K562 (cell line): ENCODE measurements at regions not wholly inside any gene's neighbourhood (a gene's known extent, or its start where the extent isn't known, plus 50 kb on each side); places are given as distances from the start of the nearest gene placed in this dataset.

Source experiments
- ATAC-seq: fragments of 200-7000 bp; cut with Tn5 transposase; 3 replicates; pipeline ENCODE4 v1.9.1; 2020; ENCODE audit warnings: moderate library complexity
- BruUV-seq: library from RNA; stranded (reverse); fragments of 400-500 nt; replicated peaks from 2 replicates; lab custom pipeline; 2021; lab: Mats Ljungman, UMichigan
- CTCF ChIA-PET: fragments of 300-600 bp; formaldehyde crosslinking; extraction: SDS; loops from one replicate; lab custom pipeline; 2021; ENCODE audit warnings: low intra/inter-chr PET ratio; lab: Yijun Ruan, JAX
- POLR2A ChIA-PET: fragments of 300-600, 350-650 bp; sonication (Branson Sonifier 250); formaldehyde crosslinking; extraction: SDS; loops from one replicate; lab custom pipeline; 2021; ENCODE audit warnings: antibody characterized with exemption, inconsistent platforms; lab: Yijun Ruan, JAX
- DNase-seq, 4 experiments: peaks; one replicate each; pipeline versions ENCODE4 v3.0.0 to v3.0.0-alpha.2; 2011 to 2018; ENCODE audit warnings: low spot score in 3 of 4, mixed read lengths in 3 of 4; ENCODE audit errors: extremely low read depth in 1 of 4
- FAIRE-seq: peaks from 2 replicates; lab custom pipeline; 2011; peaks lifted over from hg19 to GRCh38; lab: Jason Lieb, UNC
- H2AFZ ChIP-seq: 2 replicates; pipeline ENCODE4 v1.6.0; 2011; ENCODE audit warnings: low read depth, low read length, control low read depth, inconsistent platforms
- H3K27ac ChIP-seq: fragments of 200-600 bp; 3 replicates; pipeline ENCODE4 v1.8.0; 2011; ENCODE audit warnings: low read depth, mild to moderate bottlenecking, control low read depth, inconsistent platforms, low read length, moderate library complexity, mixed read lengths; ENCODE audit errors: extremely low read depth
- H3K27me3 ChIP-seq, 2 experiments: fragments of 300-600 bp in 1 of 2; 2 replicates in 1 of 2; 3 replicates in 1 of 2; pipeline versions ENCODE4 v1.6.0 to v1.8.0; 2011; ENCODE audit warnings: inconsistent platforms in 2 of 2, low read length in 2 of 2, mild to moderate bottlenecking in 1 of 2, mixed read lengths in 1 of 2, moderate library complexity in 1 of 2; ENCODE audit not compliant: control insufficient read depth in 2 of 2, insufficient read depth in 2 of 2
- H3K36me3 ChIP-seq: fragments of 300-600 bp; 3 replicates; pipeline ENCODE4 v1.8.0; 2011; ENCODE audit warnings: mild to moderate bottlenecking, low read length, inconsistent platforms; ENCODE audit not compliant: control insufficient read depth, insufficient read depth
- H3K4me1 ChIP-seq, 2 experiments: fragments of 200-600 bp in 1 of 2; replicated peaks in 1 of 2; 2 replicates in 1 of 2; 3 replicates in 1 of 2; pipeline versions ENCODE4 v1.5.1 to v1.8.0; 2011; ENCODE audit warnings: inconsistent platforms in 2 of 2, low read length in 2 of 2, mild to moderate bottlenecking in 1 of 2, mixed read lengths in 1 of 2, moderate library complexity in 1 of 2; ENCODE audit not compliant: control insufficient read depth in 2 of 2, insufficient read depth in 2 of 2
- H3K4me2 ChIP-seq: 2 replicates; pipeline ENCODE4 v1.6.1; 2011; ENCODE audit warnings: low read length, control low read depth, inconsistent platforms, mixed read lengths; ENCODE audit not compliant: insufficient read depth
- H3K4me3 ChIP-seq: fragments of 200-600 bp; sonication (generic), shearing (Covaris generic); 2 replicates; pipeline ENCODE4 v1.5.1; 2016; ENCODE audit warnings: control low read depth, inconsistent platforms
- H3K79me2 ChIP-seq: fragments of 200-600 bp; 3 replicates; pipeline ENCODE4 v1.8.0; 2011; ENCODE audit warnings: low read length, inconsistent platforms; ENCODE audit not compliant: control insufficient read depth, insufficient read depth
- H3K9ac ChIP-seq, 2 experiments: 2 replicates each; pipeline versions ENCODE4 v1.6.0 to v1.6.1; 2011; ENCODE audit warnings: low read depth in 2 of 2, low read length in 2 of 2, control low read depth in 1 of 2, inconsistent platforms in 1 of 2, mild to moderate bottlenecking in 1 of 2, mixed read lengths in 1 of 2; ENCODE audit not compliant: insufficient read depth in 1 of 2
- H3K9me1 ChIP-seq: one replicate; pipeline ENCODE4 v1.6.0; 2011; ENCODE audit warnings: inconsistent platforms, mild to moderate bottlenecking, low read length, moderate library complexity; ENCODE audit not compliant: control insufficient read depth, insufficient read depth
- H3K9me3 ChIP-seq: replicated peaks from 2 replicates; pipeline ENCODE4 v1.5.1; 2011; ENCODE audit warnings: low read depth, low read length, inconsistent platforms; ENCODE audit not compliant: control insufficient read depth, insufficient read depth
- H4K20me1 ChIP-seq: replicated peaks from 2 replicates; pipeline ENCODE4 v1.6.1; 2011; ENCODE audit warnings: low read length, inconsistent platforms, mixed read lengths; ENCODE audit not compliant: control insufficient read depth, insufficient read depth
- ESRRB ChIP-seq: fragments of 250-450 bp; sonication (Bioruptor Pico); IDR thresholded peaks from 2 replicates; pipeline ENCODE4 v1.5.0; 2020; ENCODE audit warnings: mild to moderate bottlenecking, moderate library complexity, borderline replicate concordance
- ILK ChIP-seq: fragments of 450-650 bp; IDR thresholded peaks from 2 replicates; pipeline ENCODE4 v1.6.1; 2016; ENCODE audit warnings: missing genetic modification characterization, low read depth, mild to moderate bottlenecking, missing compliant biosample characterization, moderate library complexity, borderline replicate concordance
- KAT8 ChIP-seq: fragments of 450-650 bp; IDR thresholded peaks from 2 replicates; pipeline ENCODE4 v1.6.1; 2016; ENCODE audit warnings: low read depth, mild to moderate bottlenecking
- MAX ChIP-seq: sonication (generic); formaldehyde crosslinking; IDR thresholded peaks from 2 replicates; pipeline ENCODE4 v1.9.0; 2022; ENCODE audit warnings: mild to moderate bottlenecking, missing genetic modification reagents
- MBD2 ChIP-seq: sonication (generic); IDR thresholded peaks from 2 replicates; pipeline ENCODE4 v1.6.1; 2016; ENCODE audit warnings: low read depth, borderline replicate concordance
- NFXL1 ChIP-seq: fragments of 450-650 bp; formaldehyde crosslinking; IDR thresholded peaks from 2 replicates; pipeline ENCODE4 v1.4.0; 2021; ENCODE audit warnings: mild to moderate bottlenecking
- PRDM10 ChIP-seq: fragments of 450-650 bp; IDR thresholded peaks from 2 replicates; pipeline ENCODE4 v1.6.1; 2018; ENCODE audit not compliant: partially characterized antibody
- WGBS: fragments of 100-300 bp; shearing (Covaris generic); methylation state at CpG from one replicate; pipeline ENCODE4 v1.1.6; 2016; ENCODE audit warnings: low coverage, mixed read lengths; ENCODE audit not compliant: insufficient coverage; ENCODE audit errors: missing lambda C conversion rate; 5-methylcytosine and 5-hydroxymethylcytosine counted together
- in situ Hi-C: fragments of 300-500 bp; cut with MboI; formaldehyde crosslinking; loops from 4 replicates; pipeline ENCODE4 v1.15.0; 2018; ENCODE audit warnings: inconsistent platforms, mixed read lengths
- intact Hi-C: fragments of 100-400 bp; cut with micrococcal nuclease; formaldehyde crosslinking; loops from 2 replicates; pipeline ENCODE4 v1.14.2; 2022
- TF ChIP-seq, protein P1 (sequence below): fragments of 450-650 bp; IDR thresholded peaks from 2 replicates; pipeline ENCODE4 v1.6.1; 2017; ENCODE audit warnings: antibody characterized with exemption, mild to moderate bottlenecking
- TF ChIP-seq, protein P2 (sequence below): IDR thresholded peaks from 3 replicates; pipeline ENCODE4 v1.6.1; 2011; ENCODE audit warnings: borderline replicate concordance, mild to moderate bottlenecking, moderate library complexity; ENCODE audit not compliant: insufficient read length; ENCODE audit errors: extremely low read depth

- no peak overlapping the region for H3K4me2 ChIP-seq
- DNase-seq (no peak), ATAC-seq (no peak), FAIRE-seq (no peak)
- BruUV-seq = no TSS peak
- H3K9me3 ChIP-seq = no peaks in the 10 kb centered on the region
- H3K27ac ChIP-seq = no peak overlapping the region
- H3K9me1 ChIP-seq = no peaks in the 10 kb centered on the region
- no peaks in the 10 kb centered on the region for H3K27me3 ChIP-seq
- intact Hi-C loops (no loop called here), in situ Hi-C loops (no loop called here)
- no peaks in the 10 kb centered on the region for H4K20me1 ChIP-seq
- POLR2A ChIA-PET = interaction anchor here (1.0 kb wide), 1 partner anchor 9 kb away, joined by 3 read pairs; no protein-coding TSS in a partner anchor
- no peaks in the 10 kb centered on the region for H3K36me3 ChIP-seq
- H3K4me3 ChIP-seq = no peak overlapping the region
- H3K79me2 ChIP-seq = no peaks in the 10 kb centered on the region
- WGBS = 80% methylated on average over 5 of the region's 6 CpGs
- CTCF ChIA-PET = no interaction called here
- H3K9ac ChIP-seq = no peak overlapping the region
- H2AFZ ChIP-seq = peak overlapping the region; percentile 33; the same call in 1 of the 2 replicates
- peaks cover 4 to 9% of the 10 kb centered on the region in 2 experiments; a peak in 3 of 5 replicates for H3K4me1 ChIP-seq
- TF ChIP-seq PRDM10 (no peak), MAX (CRISPR knock-in tag) (no peak), NFXL1 (CRISPR knock-in tag) (no peak), MBD2 (no peak), ILK (tag) (no peak), KAT8 (no peak), ESRRB (CRISPR knock-in tag) (no peak)
- TF ChIP-seq, protein P1, sequence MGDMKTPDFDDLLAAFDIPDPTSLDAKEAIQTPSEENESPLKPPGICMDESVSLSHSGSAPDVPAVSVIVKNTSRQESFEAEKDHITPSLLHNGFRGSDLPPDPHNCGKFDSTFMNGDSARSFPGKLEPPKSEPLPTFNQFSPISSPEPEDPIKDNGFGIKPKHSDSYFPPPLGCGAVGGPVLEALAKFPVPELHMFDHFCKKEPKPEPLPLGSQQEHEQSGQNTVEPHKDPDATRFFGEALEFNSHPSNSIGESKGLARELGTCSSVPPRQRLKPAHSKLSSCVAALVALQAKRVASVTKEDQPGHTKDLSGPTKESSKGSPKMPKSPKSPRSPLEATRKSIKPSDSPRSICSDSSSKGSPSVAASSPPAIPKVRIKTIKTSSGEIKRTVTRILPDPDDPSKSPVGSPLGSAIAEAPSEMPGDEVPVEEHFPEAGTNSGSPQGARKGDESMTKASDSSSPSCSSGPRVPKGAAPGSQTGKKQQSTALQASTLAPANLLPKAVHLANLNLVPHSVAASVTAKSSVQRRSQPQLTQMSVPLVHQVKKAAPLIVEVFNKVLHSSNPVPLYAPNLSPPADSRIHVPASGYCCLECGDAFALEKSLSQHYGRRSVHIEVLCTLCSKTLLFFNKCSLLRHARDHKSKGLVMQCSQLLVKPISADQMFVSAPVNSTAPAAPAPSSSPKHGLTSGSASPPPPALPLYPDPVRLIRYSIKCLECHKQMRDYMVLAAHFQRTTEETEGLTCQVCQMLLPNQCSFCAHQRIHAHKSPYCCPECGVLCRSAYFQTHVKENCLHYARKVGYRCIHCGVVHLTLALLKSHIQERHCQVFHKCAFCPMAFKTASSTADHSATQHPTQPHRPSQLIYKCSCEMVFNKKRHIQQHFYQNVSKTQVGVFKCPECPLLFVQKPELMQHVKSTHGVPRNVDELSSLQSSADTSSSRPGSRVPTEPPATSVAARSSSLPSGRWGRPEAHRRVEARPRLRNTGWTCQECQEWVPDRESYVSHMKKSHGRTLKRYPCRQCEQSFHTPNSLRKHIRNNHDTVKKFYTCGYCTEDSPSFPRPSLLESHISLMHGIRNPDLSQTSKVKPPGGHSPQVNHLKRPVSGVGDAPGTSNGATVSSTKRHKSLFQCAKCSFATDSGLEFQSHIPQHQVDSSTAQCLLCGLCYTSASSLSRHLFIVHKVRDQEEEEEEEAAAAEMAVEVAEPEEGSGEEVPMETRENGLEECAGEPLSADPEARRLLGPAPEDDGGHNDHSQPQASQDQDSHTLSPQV = no peak
- TF ChIP-seq, protein P2, sequence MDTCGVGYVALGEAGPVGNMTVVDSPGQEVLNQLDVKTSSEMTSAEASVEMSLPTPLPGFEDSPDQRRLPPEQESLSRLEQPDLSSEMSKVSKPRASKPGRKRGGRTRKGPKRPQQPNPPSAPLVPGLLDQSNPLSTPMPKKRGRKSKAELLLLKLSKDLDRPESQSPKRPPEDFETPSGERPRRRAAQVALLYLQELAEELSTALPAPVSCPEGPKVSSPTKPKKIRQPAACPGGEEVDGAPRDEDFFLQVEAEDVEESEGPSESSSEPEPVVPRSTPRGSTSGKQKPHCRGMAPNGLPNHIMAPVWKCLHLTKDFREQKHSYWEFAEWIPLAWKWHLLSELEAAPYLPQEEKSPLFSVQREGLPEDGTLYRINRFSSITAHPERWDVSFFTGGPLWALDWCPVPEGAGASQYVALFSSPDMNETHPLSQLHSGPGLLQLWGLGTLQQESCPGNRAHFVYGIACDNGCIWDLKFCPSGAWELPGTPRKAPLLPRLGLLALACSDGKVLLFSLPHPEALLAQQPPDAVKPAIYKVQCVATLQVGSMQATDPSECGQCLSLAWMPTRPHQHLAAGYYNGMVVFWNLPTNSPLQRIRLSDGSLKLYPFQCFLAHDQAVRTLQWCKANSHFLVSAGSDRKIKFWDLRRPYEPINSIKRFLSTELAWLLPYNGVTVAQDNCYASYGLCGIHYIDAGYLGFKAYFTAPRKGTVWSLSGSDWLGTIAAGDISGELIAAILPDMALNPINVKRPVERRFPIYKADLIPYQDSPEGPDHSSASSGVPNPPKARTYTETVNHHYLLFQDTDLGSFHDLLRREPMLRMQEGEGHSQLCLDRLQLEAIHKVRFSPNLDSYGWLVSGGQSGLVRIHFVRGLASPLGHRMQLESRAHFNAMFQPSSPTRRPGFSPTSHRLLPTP = no peak
Observed at GRCh38 chr3:72582211-72582878, 265.9 kb downstream of the SHQ1 start.
